ENCODE measurements at regions not wholly inside any gene's neighbourhood (a gene's known extent, or its start where the extent isn't known, plus 50 kb on each side); places are given as distances from the start of the nearest gene placed in this dataset.

DNA sequence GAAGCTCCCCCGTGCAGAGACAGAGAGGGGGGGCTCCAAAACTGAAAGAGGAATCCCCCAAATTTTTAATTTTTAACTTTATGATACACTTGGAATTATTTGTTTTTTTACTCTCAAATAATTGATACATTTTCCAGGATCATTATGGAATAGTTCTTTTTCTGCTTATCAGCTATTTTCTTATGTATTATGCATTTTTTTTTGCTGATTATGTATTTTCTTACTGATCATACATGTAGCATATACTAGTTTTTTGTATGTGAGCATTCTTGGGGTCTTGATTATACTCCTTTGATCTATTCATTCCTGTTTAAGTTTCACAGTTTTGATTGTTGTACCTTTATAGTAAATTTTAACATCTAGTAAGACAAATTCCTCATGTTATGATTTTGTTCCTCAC is 55.5 kb upstream of the LDHB start:
- TF ChIP-seq, protein P1, sequence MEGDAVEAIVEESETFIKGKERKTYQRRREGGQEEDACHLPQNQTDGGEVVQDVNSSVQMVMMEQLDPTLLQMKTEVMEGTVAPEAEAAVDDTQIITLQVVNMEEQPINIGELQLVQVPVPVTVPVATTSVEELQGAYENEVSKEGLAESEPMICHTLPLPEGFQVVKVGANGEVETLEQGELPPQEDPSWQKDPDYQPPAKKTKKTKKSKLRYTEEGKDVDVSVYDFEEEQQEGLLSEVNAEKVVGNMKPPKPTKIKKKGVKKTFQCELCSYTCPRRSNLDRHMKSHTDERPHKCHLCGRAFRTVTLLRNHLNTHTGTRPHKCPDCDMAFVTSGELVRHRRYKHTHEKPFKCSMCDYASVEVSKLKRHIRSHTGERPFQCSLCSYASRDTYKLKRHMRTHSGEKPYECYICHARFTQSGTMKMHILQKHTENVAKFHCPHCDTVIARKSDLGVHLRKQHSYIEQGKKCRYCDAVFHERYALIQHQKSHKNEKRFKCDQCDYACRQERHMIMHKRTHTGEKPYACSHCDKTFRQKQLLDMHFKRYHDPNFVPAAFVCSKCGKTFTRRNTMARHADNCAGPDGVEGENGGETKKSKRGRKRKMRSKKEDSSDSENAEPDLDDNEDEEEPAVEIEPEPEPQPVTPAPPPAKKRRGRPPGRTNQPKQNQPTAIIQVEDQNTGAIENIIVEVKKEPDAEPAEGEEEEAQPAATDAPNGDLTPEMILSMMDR (IDR thresholded peaks at IDR 0.05; ENCODE audit: insufficient read depth, low read length) = no peak
- H3K4me3 ChIP-seq (ENCODE audit: low read depth, low read length) = no peak overlapping the region
- no peak for DNase-seq (ENCODE audit: low read depth)

DNA sequence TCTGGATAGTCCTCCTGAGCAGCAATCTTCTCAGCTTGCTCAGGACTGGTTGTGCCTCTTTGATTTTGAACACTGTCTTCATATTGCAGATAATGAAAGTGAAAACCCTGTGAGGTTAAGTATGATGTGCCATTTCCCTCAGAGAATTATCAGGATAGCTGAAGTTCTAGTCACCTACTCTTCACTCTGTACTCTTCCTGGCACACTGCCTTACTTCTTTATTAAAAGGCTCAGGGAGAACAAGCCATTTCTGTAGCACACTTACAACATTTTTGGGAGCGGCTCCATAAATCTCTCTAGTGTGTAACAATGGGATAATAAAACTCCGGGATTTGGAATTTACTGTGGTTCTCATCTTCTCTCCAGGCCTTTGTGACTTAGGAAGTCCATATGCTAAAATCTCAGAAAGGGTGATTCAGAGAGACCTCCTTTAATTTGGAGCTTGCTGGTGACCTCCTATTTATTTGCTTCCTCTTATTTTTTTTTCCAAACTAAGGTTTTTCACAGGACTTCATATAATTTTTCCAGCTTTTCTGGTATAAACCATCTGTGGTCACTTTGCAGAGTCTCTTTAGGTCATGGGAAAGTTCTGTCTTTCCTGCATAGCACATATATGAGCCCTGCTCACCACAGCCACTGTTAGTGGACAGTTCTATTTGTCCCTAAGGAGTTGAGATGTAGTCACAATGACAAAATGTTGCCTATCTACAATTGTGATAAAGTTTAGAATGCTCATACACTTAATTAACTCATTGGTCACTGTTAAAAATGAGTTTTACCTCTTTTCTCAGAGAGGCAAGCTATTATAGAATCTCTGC is 53.5 kb upstream of the LDHB start:
- TF ChIP-seq, protein P1 (IDR thresholded peaks at IDR 0.05; ENCODE audit: insufficient read depth, low read length) = no peak
- peak; percentile 66 for DNase-seq (ENCODE audit: low read depth)
- H3K4me3 ChIP-seq (ENCODE audit: low read depth, low read length) = no peak overlapping the region
